Loucy (cell line): ENCODE measurements at regions not wholly inside any gene's neighbourhood (a gene's known extent, or its start where the extent isn't known, plus 50 kb on each side); places are given as distances from the start of the nearest gene placed in this dataset.

Experiments
- CTCF ChIP-seq: fragments of 200-600 bp; sonication (generic); conservative IDR thresholded peaks from 2 replicates; pipeline ENCODE4 v1.5.1; 2014; ENCODE audit warnings: mild to moderate bottlenecking, antibody characterized with exemption, low read length
- EZH2phosphoT487 ChIP-seq: fragments of 200-600 bp; IDR thresholded peaks from 2 replicates; pipeline ENCODE4 v1.6.1; 2018; ENCODE audit warnings: antibody characterized with exemption, mild to moderate bottlenecking, moderate library complexity, borderline replicate concordance

GRCh38 chr2:199113111-199113510, 344.6 kb downstream of the SATB2 start:
- TF ChIP-seq CTCF (no peak), EZH2phosphoT487 (no peak)
